Esophagus (tissue), 2 donors: ENCODE measurements at regions not wholly inside any gene's neighbourhood (a gene's known extent, or its start where the extent isn't known, plus 50 kb on each side); places are given as distances from the start of the nearest gene placed in this dataset.

Experiments
- H3K27ac ChIP-seq, 2 donors: one replicate each; pipeline ENCODE4 v1.5.1; 2013; ENCODE audit warnings: low read depth in 2 of 2, mild to moderate bottlenecking in 2 of 2, inconsistent platforms in 1 of 2, low read length in 1 of 2, moderate library complexity in 1 of 2
- H3K27me3 ChIP-seq, 2 donors: one replicate each; pipeline ENCODE4 v1.6.1; 2013; ENCODE audit warnings: low read length in 2 of 2, control low read depth in 1 of 2, mild to moderate bottlenecking in 1 of 2; ENCODE audit not compliant: insufficient read depth in 2 of 2, control insufficient read depth in 1 of 2
- H3K36me3 ChIP-seq, 2 donors: one replicate each; pipeline ENCODE4 v1.6.1; 2013; ENCODE audit warnings: low read length in 1 of 2; ENCODE audit not compliant: control insufficient read depth in 2 of 2, insufficient read depth in 2 of 2
- H3K4me1 ChIP-seq, 2 donors: one replicate each; pipeline ENCODE4 v1.6.1; 2013; ENCODE audit warnings: low read length in 1 of 2; ENCODE audit not compliant: control insufficient read depth in 2 of 2, insufficient read depth in 2 of 2
- H3K4me3 ChIP-seq, 2 donors: one replicate each; pipeline ENCODE4 v1.5.1; 2013; ENCODE audit warnings: low read length in 2 of 2, mild to moderate bottlenecking in 2 of 2, low read depth in 1 of 2, moderate library complexity in 1 of 2
- H3K9me3 ChIP-seq, 2 donors: one replicate each; pipeline ENCODE4 v1.6.1; 2013; ENCODE audit warnings: mild to moderate bottlenecking in 2 of 2, low read depth in 1 of 2, low read length in 1 of 2, moderate library complexity in 1 of 2; ENCODE audit not compliant: control insufficient read depth in 2 of 2, insufficient read depth in 1 of 2
- WGBS, 2 donors: extraction: QIAGEN DNeasy Blood & Tissue Kit; methylation state at CpG; one replicate each; pipeline ENCODE4 v1.1.7; 2013; 5-methylcytosine and 5-hydroxymethylcytosine counted together
- donor health status: healthy with polysubstance abuse.
- donor health status: Bipolar disorder and iron deficiency.

- WGBS, 2 donors: 89 to 90% methylated on average over 9 of the region's 9 CpGs
- H3K9me3 ChIP-seq: peaks cover 0 to 11% of the 10 kb centered on the region in 2 donors
Observed at GRCh38 chr2:3138621-3139020, 239.0 kb downstream of the EIPR1 start.

DNA sequence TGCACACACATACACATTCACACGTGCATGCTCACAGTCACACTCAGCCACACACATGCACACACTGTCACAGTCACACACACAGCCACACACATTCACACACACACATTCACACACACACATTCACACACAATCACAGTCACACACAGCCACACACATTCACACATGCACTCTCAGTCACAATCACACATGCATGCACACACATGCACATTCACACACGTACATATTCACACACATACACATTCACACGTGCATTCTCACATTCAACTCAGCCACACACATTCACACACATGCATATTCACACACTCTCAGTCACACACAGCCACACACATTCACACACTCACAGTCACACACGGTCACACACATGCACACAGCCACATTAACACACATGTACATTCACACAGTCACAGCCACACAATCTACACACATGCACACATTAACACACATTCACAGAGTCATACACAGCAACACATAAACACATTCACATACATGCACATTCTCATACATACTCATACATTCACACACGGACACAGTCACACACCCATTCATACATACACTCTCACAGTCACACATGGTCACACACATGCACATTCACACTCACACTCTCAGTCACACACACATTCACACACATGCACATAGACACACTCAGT lies 239.8 kb downstream of the EIPR1 start:
- Histone ChIP-seq H3K36me3 (no peaks in the 10 kb centered on the region), H3K9me3 (peaks cover 0 to 11% of the 10 kb centered on the region in 2 donors), H3K4me1 (peaks cover 0 to 1% of the 10 kb centered on the region in 2 donors), H3K27me3 (no peaks in the 10 kb centered on the region), H3K27ac (no peak overlapping the region), H3K4me3 (no peak overlapping the region)
- WGBS, 2 donors: 86 to 88% methylated on average over 5 of the region's 5 CpGs

More at GRCh38 chr2:3138621-3139020, 239.0 kb downstream of the EIPR1 start:
- Histone ChIP-seq H3K27me3 (no peaks in the 10 kb centered on the region), H3K27ac (no peak overlapping the region), H3K36me3 (no peaks in the 10 kb centered on the region), H3K4me3 (no peak overlapping the region), H3K4me1 (peaks cover 0 to 7% of the 10 kb centered on the region in 2 donors)

DNA sequence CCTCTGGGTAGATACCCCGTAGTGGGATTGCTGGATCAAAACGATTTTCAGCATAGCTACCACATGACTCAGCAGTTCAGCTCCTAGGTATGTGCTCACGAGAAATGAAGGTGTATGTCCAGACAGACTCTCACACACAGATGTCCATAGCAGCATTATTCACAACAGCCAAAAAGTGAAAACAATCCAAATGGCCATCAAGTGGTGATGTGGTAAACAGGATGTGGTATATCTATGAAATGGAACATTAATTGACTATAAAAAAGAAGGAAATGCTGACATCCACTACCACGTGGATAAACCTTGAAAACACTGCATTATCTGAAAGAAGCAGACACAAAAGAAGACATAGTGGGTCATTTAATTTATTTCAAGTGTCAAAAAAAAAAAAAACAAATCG lies 241.9 kb downstream of the EIPR1 start:
- H3K27ac ChIP-seq: no peak overlapping the region
- H3K27me3 ChIP-seq: no peaks in the 10 kb centered on the region
- H3K4me1 ChIP-seq: no peaks in the 10 kb centered on the region
- no peaks in the 10 kb centered on the region for H3K36me3 ChIP-seq
- peaks cover 0 to 8% of the 10 kb centered on the region in 2 donors for H3K9me3 ChIP-seq
- 84 to 88% methylated on average over 5 of the region's 5 CpGs for WGBS, 2 donors
- H3K4me3 ChIP-seq: no peak overlapping the region

- Histone ChIP-seq H3K4me3 (no peak overlapping the region), H3K27ac (no peak overlapping the region), H3K4me1 (no peaks in the 10 kb centered on the region), H3K36me3 (no peaks in the 10 kb centered on the region), H3K27me3 (peaks cover 0 to 2% of the 10 kb centered on the region in 2 donors), H3K9me3 (peaks cover 0 to 8% of the 10 kb centered on the region in 2 donors)
- WGBS, 2 donors: 96% methylated on average over 14 of the region's 14 CpGs
Observed at GRCh38 chr2:3134026-3134571, 243.5 kb downstream of the EIPR1 start.

- Histone ChIP-seq H3K27ac (no peak overlapping the region), H3K4me1 (no peaks in the 10 kb centered on the region), H3K9me3 (peaks cover 0 to 8% of the 10 kb centered on the region in 2 donors), H3K4me3 (no peak overlapping the region), H3K36me3 (no peaks in the 10 kb centered on the region), H3K27me3 (peaks cover 0 to 2% of the 10 kb centered on the region in 2 donors)
- WGBS, 2 donors: 82 to 87% methylated on average over 11 of the region's 11 CpGs
Observed at GRCh38 chr2:3132966-3133365, 244.7 kb downstream of the EIPR1 start.

DNA sequence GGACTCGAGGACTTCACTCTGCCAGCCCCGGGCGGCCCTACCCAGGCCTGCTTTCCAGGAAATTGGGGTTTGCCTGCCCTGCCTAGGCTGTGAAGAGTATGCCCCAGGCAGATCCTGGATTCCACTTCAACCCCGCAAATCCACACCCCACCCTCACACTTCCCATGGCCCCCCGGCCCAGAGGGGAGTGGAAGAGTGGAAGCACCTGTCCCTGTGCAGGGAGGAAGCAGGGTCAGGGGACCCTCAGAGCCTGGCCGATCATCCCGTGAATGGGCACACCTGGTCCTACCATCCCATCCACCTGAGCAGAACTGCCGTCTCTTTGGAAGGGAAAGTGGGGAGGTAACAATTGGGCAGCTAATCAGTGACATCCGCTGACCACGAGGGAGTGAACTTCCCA lies 245.2 kb downstream of the EIPR1 start:
- Histone ChIP-seq H3K4me3 (no peak overlapping the region), H3K27me3 (peaks cover 0 to 2% of the 10 kb centered on the region in 2 donors), H3K9me3 (peaks cover 0 to 8% of the 10 kb centered on the region in 2 donors), H3K27ac (no peak overlapping the region), H3K4me1 (no peaks in the 10 kb centered on the region), H3K36me3 (no peaks in the 10 kb centered on the region)
- WGBS, 2 donors: 66% methylated on average over 10 of the region's 10 CpGs

- H3K36me3 ChIP-seq: no peaks in the 10 kb centered on the region
- peaks cover 0 to 2% of the 10 kb centered on the region in 2 donors for H3K27me3 ChIP-seq
- H3K4me1 ChIP-seq: no peaks in the 10 kb centered on the region
- H3K27ac ChIP-seq: no peak overlapping the region
- peaks cover 0 to 8% of the 10 kb centered on the region in 2 donors for H3K9me3 ChIP-seq
- WGBS, 2 donors: 51 to 54% methylated on average over 22 of the region's 22 CpGs
- no peak overlapping the region for H3K4me3 ChIP-seq
Observed at GRCh38 chr2:3131636-3132326, 245.8 kb downstream of the EIPR1 start.

DNA sequence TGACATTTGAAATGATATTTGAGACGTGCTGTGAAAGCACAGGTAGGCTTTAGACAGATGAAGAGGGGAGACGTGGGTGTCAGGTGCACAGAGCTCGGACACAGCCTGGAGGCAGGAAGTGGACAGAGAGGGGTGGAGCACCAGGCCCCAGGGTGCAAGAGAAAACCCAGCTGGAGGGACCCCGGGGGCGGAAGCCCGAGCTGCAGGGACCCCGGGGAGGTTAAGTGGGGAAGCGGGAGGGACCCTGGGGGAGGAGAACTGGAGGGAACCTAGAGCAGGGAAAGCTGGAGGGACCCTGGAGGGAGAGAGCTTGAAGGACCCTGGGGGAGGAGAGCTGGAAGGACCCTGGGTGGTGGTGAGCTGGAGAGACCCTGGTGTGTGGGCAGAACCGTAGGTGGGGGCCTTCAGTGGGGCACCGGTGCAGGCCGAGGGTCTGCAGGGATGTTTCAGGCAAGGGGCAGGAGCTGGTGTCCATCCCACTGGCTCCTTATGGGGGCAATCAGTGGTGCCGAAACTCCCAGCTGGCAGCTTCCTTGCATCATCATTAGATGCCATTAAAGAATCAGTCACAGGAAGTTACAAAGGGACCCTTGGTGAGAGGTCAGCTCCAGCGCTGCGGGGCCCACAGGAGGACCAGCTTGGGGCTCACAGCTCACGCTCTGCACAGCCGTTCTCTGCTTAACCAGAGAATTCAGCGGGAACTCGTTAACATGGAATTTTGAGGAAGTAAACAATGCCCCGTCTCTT lies 246.6 kb downstream of the EIPR1 start:
- peaks cover 0 to 2% of the 10 kb centered on the region in 2 donors for H3K27me3 ChIP-seq
- peaks cover 0 to 8% of the 10 kb centered on the region in 2 donors for H3K9me3 ChIP-seq
- no peaks in the 10 kb centered on the region for H3K4me1 ChIP-seq
- H3K4me3 ChIP-seq: no peak overlapping the region
- H3K36me3 ChIP-seq: no peaks in the 10 kb centered on the region
- H3K27ac ChIP-seq: no peak overlapping the region
- WGBS, 2 donors: 58 to 59% methylated on average over 19 of the region's 19 CpGs

DNA sequence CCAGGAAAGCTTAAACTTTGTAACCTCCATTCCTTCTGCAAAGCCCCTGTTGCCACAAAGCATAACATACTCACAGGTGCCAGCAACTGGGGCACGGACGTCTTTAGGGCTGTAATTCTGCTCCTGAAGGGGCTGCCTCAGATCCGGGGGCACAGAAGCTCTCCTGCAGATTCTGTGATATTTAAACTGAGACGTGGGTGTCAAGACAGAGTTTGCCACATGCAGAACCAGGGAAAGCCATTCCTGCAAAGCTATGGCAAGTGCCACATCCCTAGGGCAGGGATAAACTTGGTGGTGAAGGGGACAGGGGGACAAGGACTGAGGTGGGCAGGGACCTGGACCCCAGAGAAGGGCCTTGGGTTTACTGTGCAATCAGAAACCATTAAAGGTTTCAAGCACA lies 247.2 kb downstream of the EIPR1 start:
- 78 to 81% methylated on average over 4 of the region's 4 CpGs for WGBS, 2 donors
- H3K9me3 ChIP-seq: peaks cover 0 to 6% of the 10 kb centered on the region in 2 donors
- H3K36me3 ChIP-seq: no peaks in the 10 kb centered on the region
- H3K27me3 ChIP-seq: peaks cover 0 to 2% of the 10 kb centered on the region in 2 donors
- no peak overlapping the region for H3K27ac ChIP-seq
- no peak overlapping the region for H3K4me3 ChIP-seq
- peaks cover 0 to 4% of the 10 kb centered on the region in 2 donors for H3K4me1 ChIP-seq
